ENCODE measurements at regions not wholly inside any gene's neighbourhood (a gene's known extent, or its start where the extent isn't known, plus 50 kb on each side); places are given as distances from the start of the nearest gene placed in this dataset.

DNA sequence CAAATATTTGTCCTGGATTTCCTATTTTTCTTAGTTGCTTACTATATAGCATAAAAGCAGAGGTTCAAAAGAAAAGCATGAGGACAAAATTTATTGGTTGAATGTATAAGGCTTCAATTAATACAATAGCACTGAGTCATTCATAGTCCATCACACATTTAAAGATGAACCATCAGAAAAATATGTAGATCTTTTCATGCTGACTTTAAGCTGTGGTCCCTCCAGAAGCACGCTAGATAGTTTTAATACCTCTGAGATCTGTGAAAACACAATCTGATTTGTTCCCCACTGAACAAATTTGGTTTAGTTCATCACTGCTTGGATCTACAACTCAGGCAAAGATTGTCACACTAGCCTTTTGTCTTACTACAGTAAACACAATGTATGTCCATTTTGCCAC lies 377.2 kb upstream of the ANXA10 start:
- FAIRE-seq (no peak), DNase-seq (no peak)
- Histone ChIP-seq H3K4me3 (ENCODE audit: low read length in 3 of 3) (no peak overlapping the region), H3K9ac (ENCODE audit: low read length in 3 of 3) (no peak overlapping the region), H3K4me1 (ENCODE audit: control insufficient read depth in 2 of 3, insufficient read depth in 2 of 3, low read depth in 1 of 3, low read length in 3 of 3) (no peaks in the 10 kb centered on the region), H3K27ac (ENCODE audit: low read depth in 2 of 2, low read length in 2 of 2) (no peak overlapping the region), H3K9me3 (ENCODE audit: control insufficient read depth in 2 of 3, insufficient read depth in 1 of 3, low read length in 3 of 3) (peaks cover 0 to 2% (median 0%) of the 10 kb centered on the region in 3 donors), H3K27me3 (ENCODE audit: control insufficient read depth, insufficient read depth, low read length) (no peaks in the 10 kb centered on the region), H3K36me3 (ENCODE audit: control insufficient read depth in 2 of 3, insufficient read depth in 3 of 3, low read length in 3 of 3) (no peaks in the 10 kb centered on the region)
- no peak for TF ChIP-seq CTCF (IDR thresholded peaks at IDR 0.05; ENCODE audit: borderline replicate concordance, extremely low read depth, insufficient read depth)
- intact Hi-C loops (cut with DNase I): no loop called here

- no peak overlapping the region for H3K27ac ChIP-seq (ENCODE audit: low read depth in 2 of 2, low read length in 2 of 2)
- no peak for FAIRE-seq
- no peak for TF ChIP-seq CTCF (IDR thresholded peaks at IDR 0.05; ENCODE audit: borderline replicate concordance, extremely low read depth, insufficient read depth)
- intact Hi-C loops (cut with DNase I): no loop called here
- no peak overlapping the region for H3K9ac ChIP-seq (ENCODE audit: low read length in 3 of 3)
- no peaks in the 10 kb centered on the region for H3K4me1 ChIP-seq (ENCODE audit: control insufficient read depth in 2 of 3, insufficient read depth in 2 of 3, low read depth in 1 of 3, low read length in 3 of 3)
- H3K36me3 ChIP-seq (ENCODE audit: control insufficient read depth in 2 of 3, insufficient read depth in 3 of 3, low read length in 3 of 3): no peaks in the 10 kb centered on the region
- H3K27me3 ChIP-seq (ENCODE audit: control insufficient read depth, insufficient read depth, low read length): no peaks in the 10 kb centered on the region
- H3K4me3 ChIP-seq (ENCODE audit: low read length in 3 of 3): no peak overlapping the region
- DNase-seq: no peak
- peaks cover 0 to 2% (median 0%) of the 10 kb centered on the region in 3 donors for H3K9me3 ChIP-seq (ENCODE audit: control insufficient read depth in 2 of 3, insufficient read depth in 1 of 3, low read length in 3 of 3)
Measured at GRCh38 chr4:167717495-167717894, 374.8 kb upstream of the ANXA10 start.

DNA sequence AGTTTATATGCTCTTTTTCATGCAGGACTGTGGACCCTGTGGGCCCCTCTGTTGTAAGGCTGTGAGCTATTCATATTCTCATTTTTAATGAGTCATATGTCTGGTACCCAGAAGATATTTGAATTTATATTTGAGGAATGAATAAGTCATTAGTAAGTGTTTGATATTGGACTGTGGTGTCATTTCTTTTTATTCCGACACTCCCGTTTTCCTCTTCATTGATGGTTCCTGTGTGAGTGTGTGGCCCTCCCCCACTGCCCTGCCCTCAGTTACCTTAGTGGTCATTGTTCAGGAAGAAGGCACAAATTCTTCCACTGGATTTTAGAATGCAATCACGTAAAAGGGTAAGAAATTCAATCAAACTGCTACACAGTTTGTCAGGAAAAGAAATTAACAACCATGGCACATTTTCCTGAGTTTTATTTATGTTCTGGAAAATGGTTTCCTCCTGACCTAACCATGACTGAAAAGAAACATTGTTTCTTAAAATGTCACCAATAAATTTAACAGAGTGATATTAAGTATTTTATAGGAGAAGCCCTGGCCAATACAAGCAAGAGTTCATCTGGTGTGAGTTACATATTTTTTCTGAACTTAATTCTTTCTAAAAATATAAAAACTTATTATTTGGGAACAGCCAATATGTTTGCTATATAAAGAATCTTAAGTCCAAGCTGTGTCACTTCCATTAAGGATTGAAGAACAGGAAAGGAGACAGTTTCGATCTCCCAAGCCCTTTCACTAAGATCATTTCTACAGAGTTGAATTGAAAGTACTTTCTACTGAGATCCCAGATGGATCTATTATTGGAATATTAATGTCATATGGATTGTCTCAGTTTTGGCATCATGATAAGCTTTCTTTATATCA lies 370.5 kb upstream of the ANXA10 start:
- Histone ChIP-seq H3K36me3 (ENCODE audit: control insufficient read depth in 2 of 3, insufficient read depth in 3 of 3, low read length in 3 of 3) (no peaks in the 10 kb centered on the region), H3K9ac (ENCODE audit: low read length in 3 of 3) (no peak overlapping the region), H3K4me1 (ENCODE audit: control insufficient read depth in 2 of 3, insufficient read depth in 2 of 3, low read depth in 1 of 3, low read length in 3 of 3) (no peaks in the 10 kb centered on the region), H3K27ac (ENCODE audit: low read depth in 2 of 2, low read length in 2 of 2) (no peak overlapping the region), H3K4me3 (ENCODE audit: low read length in 3 of 3) (no peak overlapping the region), H3K9me3 (ENCODE audit: control insufficient read depth in 2 of 3, insufficient read depth in 1 of 3, low read length in 3 of 3) (no peaks in the 10 kb centered on the region), H3K27me3 (ENCODE audit: control insufficient read depth, insufficient read depth, low read length) (no peaks in the 10 kb centered on the region)
- peak in 2 of 5 donors; percentile 45 to 54 for DNase-seq
- no peak for TF ChIP-seq CTCF (IDR thresholded peaks at IDR 0.05; ENCODE audit: borderline replicate concordance, extremely low read depth, insufficient read depth)
- FAIRE-seq: no peak
- intact Hi-C loops (cut with DNase I): no loop called here

Data from kidney (tissue), 13 donors.